GM12878 (cell line): ENCODE measurements at regions not wholly inside any gene's neighbourhood (a gene's known extent, or its start where the extent isn't known, plus 50 kb on each side); places are given as distances from the start of the nearest gene placed in this dataset.

Experiments used
- ATAC-seq: fragments of 200-7000 bp; cut with Tn5 transposase; 3 replicates; pipeline ENCODE4 v1.9.1; 2020; ENCODE audit warnings: mild to moderate bottlenecking, moderate library complexity
- BruUV-seq: library from RNA; stranded (reverse); fragments of 400-500 nt; replicated peaks from 2 replicates; lab custom pipeline; 2021; lab: Mats Ljungman, UMichigan
- CTCF ChIA-PET: fragments of 300-600 bp; sonication (Branson Sonifier 250); formaldehyde crosslinking; extraction: SDS; loops from one replicate; lab custom pipeline; 2021; ENCODE audit warnings: inconsistent platforms; lab: Yijun Ruan, JAX
- POLR2A ChIA-PET: fragments of 350-600 bp; formaldehyde crosslinking; extraction: SDS; loops from one replicate; lab custom pipeline; 2021; ENCODE audit warnings: inconsistent platforms; lab: Charles Lee
- RAD21 ChIA-PET: fragments of 300-600 bp; sonication (Branson Sonifier 250); formaldehyde crosslinking; loops from one replicate; lab custom pipeline; 2023; ENCODE audit warnings: antibody characterized with exemption; ENCODE audit not compliant: unreplicated experiment; lab: Charles Lee
- SMC1A ChIA-PET: fragments of 300-600 bp; sonication (Branson Sonifier 250); formaldehyde crosslinking; loops from one replicate; lab custom pipeline; 2023; ENCODE audit not compliant: unreplicated experiment, uncharacterized antibody; lab: Charles Lee
- DNase-seq: peaks from one replicate; pipeline ENCODE4 v3.0.0-alpha.2; 2011; ENCODE audit warnings: low read depth, low spot score
- FAIRE-seq: peaks from 3 replicates; lab custom pipeline; 2011; peaks lifted over from hg19 to GRCh38; lab: Jason Lieb, UNC
- H2AFZ ChIP-seq: 2 replicates; pipeline ENCODE4 v1.6.0; 2011; ENCODE audit warnings: low read depth, low read length, control low read depth; ENCODE audit not compliant: control insufficient read depth
- H3K27ac ChIP-seq: 2 replicates; pipeline ENCODE4 v1.5.1; 2011; ENCODE audit warnings: control low read depth; ENCODE audit not compliant: control insufficient read depth, insufficient read depth
- H3K27me3 ChIP-seq, 2 experiments: replicated peaks in 1 of 2; 2 replicates each; pipeline versions ENCODE4 v1.6.0 to v1.6.1; 2011; ENCODE audit warnings: low read length in 1 of 2; ENCODE audit not compliant: control insufficient read depth in 2 of 2, insufficient read depth in 2 of 2
- H3K36me3 ChIP-seq, 2 experiments: 2 replicates each; pipeline ENCODE4 v1.5.1; 2011; ENCODE audit warnings: low read length in 1 of 2; ENCODE audit not compliant: control insufficient read depth in 2 of 2, insufficient read depth in 2 of 2
- H3K4me1 ChIP-seq: 2 replicates; pipeline ENCODE4 v1.6.1; 2011; ENCODE audit warnings: mild to moderate bottlenecking, low read length, moderate library complexity, mixed read lengths; ENCODE audit not compliant: control insufficient read depth, insufficient read depth
- H3K4me2 ChIP-seq: 2 replicates; pipeline ENCODE4 v1.6.0; 2011; ENCODE audit warnings: control low read depth; ENCODE audit not compliant: control insufficient read depth, insufficient read depth
- H3K4me3 ChIP-seq: fragments of 200-600 bp; sonication (generic); 2 replicates; pipeline ENCODE4 v1.5.1; 2016
- H3K79me2 ChIP-seq: 2 replicates; pipeline ENCODE4 v1.6.0; 2011; ENCODE audit warnings: low read length; ENCODE audit not compliant: control insufficient read depth, insufficient read depth
- H3K9ac ChIP-seq: 2 replicates; pipeline ENCODE4 v1.8.0; 2011; ENCODE audit warnings: low read length, control low read depth, mixed read lengths; ENCODE audit not compliant: control insufficient read depth, insufficient read depth
- H3K9me3 ChIP-seq: replicated peaks from 3 replicates; pipeline ENCODE4 v1.5.1; 2011; ENCODE audit warnings: mild to moderate bottlenecking, low read length; ENCODE audit not compliant: control insufficient read depth, insufficient read depth
- H4K20me1 ChIP-seq: 2 replicates; pipeline ENCODE4 v1.6.0; 2011; ENCODE audit not compliant: control insufficient read depth, insufficient read depth
- BACH1 ChIP-seq: fragments of 450-650 bp; IDR thresholded peaks from 2 replicates; pipeline ENCODE4 v1.6.1; 2017; ENCODE audit warnings: mild to moderate bottlenecking, borderline replicate concordance
- CREB1 ChIP-seq: IDR thresholded peaks from 2 replicates; pipeline ENCODE4 v1.6.1; 2012; ENCODE audit warnings: low read depth, mild to moderate bottlenecking, inconsistent platforms
- CREM ChIP-seq: IDR thresholded peaks from 2 replicates; pipeline ENCODE4 v1.6.1; 2014; ENCODE audit warnings: antibody characterized with exemption, low read depth
- FOXM1 ChIP-seq: IDR thresholded peaks from 2 replicates; pipeline ENCODE4 v1.6.1; 2012; ENCODE audit warnings: low read depth, mild to moderate bottlenecking, inconsistent platforms, low read length, moderate library complexity
- KAT2A ChIP-seq: conservative IDR thresholded peaks from 2 replicates; pipeline ENCODE4 v1.6.1; 2011; ENCODE audit warnings: low read depth, low read length; ENCODE audit not compliant: control insufficient read depth
- MTA3 ChIP-seq: IDR thresholded peaks from 2 replicates; pipeline ENCODE4 v1.6.1; 2012; ENCODE audit warnings: low read length, inconsistent platforms, borderline replicate concordance
- SPI1 ChIP-seq: IDR thresholded peaks from 2 replicates; pipeline ENCODE4 v1.6.1; 2011; ENCODE audit warnings: low read depth, mild to moderate bottlenecking, low read length, moderate library complexity, borderline replicate concordance; ENCODE audit not compliant: insufficient read depth
- STAT1 ChIP-seq: fragments of 450-650 bp; conservative IDR thresholded peaks from 2 replicates; pipeline ENCODE4 v1.6.1; 2014; ENCODE audit warnings: antibody characterized with exemption, mild to moderate bottlenecking
- SUPT20H ChIP-seq: IDR thresholded peaks from 2 replicates; pipeline ENCODE4 v1.6.1; 2011; ENCODE audit warnings: low read depth, mild to moderate bottlenecking, low read length, moderate library complexity, borderline replicate concordance; ENCODE audit not compliant: control insufficient read depth
- TAF1 ChIP-seq: IDR thresholded peaks from 2 replicates; pipeline ENCODE4 v1.6.1; 2011; ENCODE audit warnings: mild to moderate bottlenecking, low read depth, low read length, borderline replicate concordance
- WRNIP1 ChIP-seq: IDR thresholded peaks from 2 replicates; pipeline ENCODE4 v1.6.1; 2011; ENCODE audit warnings: low read depth, low read length, improper control_type of control experiment, borderline replicate concordance
- ZSCAN29 ChIP-seq: fragments of 450-650 bp; IDR thresholded peaks from 2 replicates; pipeline ENCODE4 v1.6.1; 2017; ENCODE audit warnings: mild to moderate bottlenecking, moderate library complexity
- ZZZ3 ChIP-seq: IDR thresholded peaks from 2 replicates; pipeline ENCODE4 v1.6.1; 2011; ENCODE audit warnings: low read depth; ENCODE audit not compliant: control insufficient read depth, insufficient read length
- WGBS: methylation state at CpG from one replicate; pipeline ENCODE4 v1.1.6; 2016; ENCODE audit warnings: low lambda C conversion rate; ENCODE audit not compliant: insufficient replicate concordance, insufficient coverage; ENCODE audit errors: missing lambda C conversion rate; 5-methylcytosine and 5-hydroxymethylcytosine counted together
- in situ Hi-C: fragments of 300-500 bp; cut with MboI; formaldehyde crosslinking; loops from 9 replicates; pipeline ENCODE4 v1.14.3; 2018; ENCODE audit warnings: mixed read lengths
- intact Hi-C: fragments of 100-400 bp; cut with micrococcal nuclease; formaldehyde crosslinking; loops from one replicate; pipeline ENCODE4 v1.14.2; 2022; ENCODE audit not compliant: unreplicated experiment
- TF ChIP-seq, protein P1 (sequence below): IDR thresholded peaks from 2 replicates; pipeline ENCODE4 v1.6.1; 2012; ENCODE audit warnings: improper control_type of control experiment, low read depth, low read length; ENCODE audit not compliant: insufficient replicate concordance
- TF ChIP-seq, protein P2 (sequence below): IDR thresholded peaks from 2 replicates; pipeline ENCODE4 v1.6.1; 2011; ENCODE audit warnings: borderline replicate concordance, low read depth, mild to moderate bottlenecking, moderate library complexity, mixed read lengths, low read length; ENCODE audit not compliant: insufficient read depth; ENCODE audit errors: extremely low read length

DNA sequence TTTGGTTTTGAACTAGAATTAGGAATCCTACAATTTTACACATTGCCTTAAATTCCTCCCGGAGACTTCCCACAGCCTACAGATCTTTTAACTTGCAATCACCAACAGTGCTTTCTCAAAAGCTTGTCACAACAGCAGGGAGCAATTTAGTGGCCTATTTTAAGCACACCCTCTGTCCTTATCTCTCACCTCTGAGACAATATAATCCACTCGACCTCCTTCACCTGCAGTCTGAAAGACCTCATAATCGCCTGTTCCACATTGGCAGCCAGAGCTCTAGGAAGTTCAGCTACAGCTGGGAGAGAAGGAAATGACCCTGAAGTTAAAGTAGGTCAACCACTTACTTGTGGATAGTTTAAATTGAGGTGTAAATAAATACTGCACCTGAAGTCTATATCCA, 249.7 kb upstream of the DLGAP1 start (continued):
- TF ChIP-seq ZZZ3: no peak

DNA sequence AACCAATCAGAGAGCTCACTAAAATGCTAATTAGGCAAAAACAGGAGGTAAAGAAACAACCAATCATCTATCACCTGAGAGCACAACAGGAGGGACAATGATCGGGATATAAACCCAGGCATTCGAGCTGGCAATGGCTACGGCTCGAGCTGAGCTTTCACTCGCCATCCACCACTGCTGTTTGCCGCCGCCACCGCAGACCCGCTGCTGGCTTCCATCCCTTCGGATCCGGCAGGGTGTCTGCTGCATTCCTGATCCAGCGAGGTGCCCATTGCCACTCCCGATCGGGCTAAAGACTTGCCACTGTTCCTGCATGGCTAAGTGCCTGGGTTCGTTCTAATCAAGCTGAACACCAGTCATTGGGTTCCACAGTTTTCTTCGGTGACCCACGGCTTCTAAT, 236.7 kb upstream of the DLGAP1 start:
- Histone ChIP-seq H3K4me2 (no peak overlapping the region), H3K4me1 (no peaks in the 10 kb centered on the region), H3K27ac (no peak overlapping the region), H2AFZ (no peak overlapping the region), H3K36me3 (no peaks in the 10 kb centered on the region), H3K9me3 (no peaks in the 10 kb centered on the region; the same call in 2 of the 3 replicates), H3K9ac (no peak overlapping the region), H4K20me1 (no peaks in the 10 kb centered on the region), H3K4me3 (no peak overlapping the region), H3K79me2 (no peaks in the 10 kb centered on the region), H3K27me3 (no peaks in the 10 kb centered on the region)
- TF ChIP-seq BACH1 (no peak), ZSCAN29 (no peak), SUPT20H (no peak), CREB1 (no peak), SPI1 (no peak), STAT1 (no peak), WRNIP1 (no peak), TAF1 (no peak), FOXM1 (no peak), MTA3 (no peak), KAT2A (no peak), CREM (no peak)
- TF ChIP-seq, protein P1, sequence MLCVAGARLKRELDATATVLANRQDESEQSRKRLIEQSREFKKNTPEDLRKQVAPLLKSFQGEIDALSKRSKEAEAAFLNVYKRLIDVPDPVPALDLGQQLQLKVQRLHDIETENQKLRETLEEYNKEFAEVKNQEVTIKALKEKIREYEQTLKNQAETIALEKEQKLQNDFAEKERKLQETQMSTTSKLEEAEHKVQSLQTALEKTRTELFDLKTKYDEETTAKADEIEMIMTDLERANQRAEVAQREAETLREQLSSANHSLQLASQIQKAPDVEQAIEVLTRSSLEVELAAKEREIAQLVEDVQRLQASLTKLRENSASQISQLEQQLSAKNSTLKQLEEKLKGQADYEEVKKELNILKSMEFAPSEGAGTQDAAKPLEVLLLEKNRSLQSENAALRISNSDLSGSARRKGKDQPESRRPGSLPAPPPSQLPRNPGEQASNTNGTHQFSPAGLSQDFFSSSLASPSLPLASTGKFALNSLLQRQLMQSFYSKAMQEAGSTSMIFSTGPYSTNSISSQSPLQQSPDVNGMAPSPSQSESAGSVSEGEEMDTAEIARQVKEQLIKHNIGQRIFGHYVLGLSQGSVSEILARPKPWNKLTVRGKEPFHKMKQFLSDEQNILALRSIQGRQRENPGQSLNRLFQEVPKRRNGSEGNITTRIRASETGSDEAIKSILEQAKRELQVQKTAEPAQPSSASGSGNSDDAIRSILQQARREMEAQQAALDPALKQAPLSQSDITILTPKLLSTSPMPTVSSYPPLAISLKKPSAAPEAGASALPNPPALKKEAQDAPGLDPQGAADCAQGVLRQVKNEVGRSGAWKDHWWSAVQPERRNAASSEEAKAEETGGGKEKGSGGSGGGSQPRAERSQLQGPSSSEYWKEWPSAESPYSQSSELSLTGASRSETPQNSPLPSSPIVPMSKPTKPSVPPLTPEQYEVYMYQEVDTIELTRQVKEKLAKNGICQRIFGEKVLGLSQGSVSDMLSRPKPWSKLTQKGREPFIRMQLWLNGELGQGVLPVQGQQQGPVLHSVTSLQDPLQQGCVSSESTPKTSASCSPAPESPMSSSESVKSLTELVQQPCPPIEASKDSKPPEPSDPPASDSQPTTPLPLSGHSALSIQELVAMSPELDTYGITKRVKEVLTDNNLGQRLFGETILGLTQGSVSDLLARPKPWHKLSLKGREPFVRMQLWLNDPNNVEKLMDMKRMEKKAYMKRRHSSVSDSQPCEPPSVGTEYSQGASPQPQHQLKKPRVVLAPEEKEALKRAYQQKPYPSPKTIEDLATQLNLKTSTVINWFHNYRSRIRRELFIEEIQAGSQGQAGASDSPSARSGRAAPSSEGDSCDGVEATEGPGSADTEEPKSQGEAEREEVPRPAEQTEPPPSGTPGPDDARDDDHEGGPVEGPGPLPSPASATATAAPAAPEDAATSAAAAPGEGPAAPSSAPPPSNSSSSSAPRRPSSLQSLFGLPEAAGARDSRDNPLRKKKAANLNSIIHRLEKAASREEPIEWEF: no peak
- TF ChIP-seq, protein P2, sequence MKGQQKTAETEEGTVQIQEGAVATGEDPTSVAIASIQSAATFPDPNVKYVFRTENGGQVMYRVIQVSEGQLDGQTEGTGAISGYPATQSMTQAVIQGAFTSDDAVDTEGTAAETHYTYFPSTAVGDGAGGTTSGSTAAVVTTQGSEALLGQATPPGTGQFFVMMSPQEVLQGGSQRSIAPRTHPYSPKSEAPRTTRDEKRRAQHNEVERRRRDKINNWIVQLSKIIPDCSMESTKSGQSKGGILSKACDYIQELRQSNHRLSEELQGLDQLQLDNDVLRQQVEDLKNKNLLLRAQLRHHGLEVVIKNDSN: no peak
- DNase-seq (no peak), FAIRE-seq (no peak), ATAC-seq (no peak)
- ChIA-PET POLR2A (no interaction called here), SMC1A (no interaction called here), CTCF (interaction anchor here (0.6 kb wide), 1 partner anchor 581 kb away, joined by 3 read pairs; no protein-coding TSS in a partner anchor), RAD21 (no interaction called here)
- in situ Hi-C loops: no loop called here
- no TSS peak for BruUV-seq
- intact Hi-C loops: no loop called here
- 40% methylated on average over 17 of the region's 17 CpGs for WGBS
